Cardiac septum (tissue), 1 donor: ENCODE measurements at regions not wholly inside any gene's neighbourhood (a gene's known extent, or its start where the extent isn't known, plus 50 kb on each side); places are given as distances from the start of the nearest gene placed in this dataset.

Experiments
- DNase-seq: peaks from one replicate; pipeline ENCODE4 v3.0.0-alpha.2; 2020; ENCODE audit warnings: low spot score
- intact Hi-C: fragments of 100-400 bp; cut with DNase I; formaldehyde crosslinking; loops from one replicate; pipeline ENCODE4 v1.14.0; 2022
- donor health status: DM: no; HTN: no; CAD: no.

GRCh38 chr5:31052937-31053658, 140.4 kb upstream of the CDH6 start:
- DNase-seq, result no peak
- intact Hi-C loops, result no loop called here

- no peak for DNase-seq
- intact Hi-C loops, result no loop called here
Observed at GRCh38 chr5:31051316-31051715, 142.2 kb upstream of the CDH6 start.

- intact Hi-C loops, result no loop called here
- no peak for DNase-seq
Observed at GRCh38 chr5:31049936-31050704, 143.4 kb upstream of the CDH6 start.

GRCh38 chr5:31049461-31049860, 144.0 kb upstream of the CDH6 start:
- intact Hi-C loops, result no loop called here
- DNase-seq, result no peak

GRCh38 chr5:31048282-31049270, 144.9 kb upstream of the CDH6 start:
- DNase-seq, result no peak
- intact Hi-C loops, result no loop called here

GRCh38 chr5:31047621-31048020, 145.9 kb upstream of the CDH6 start:
- intact Hi-C loops, result no loop called here

GRCh38 chr5:31047007-31047406, 146.5 kb upstream of the CDH6 start:
- intact Hi-C loops, result no loop called here

More at GRCh38 chr5:31047621-31048020, 145.9 kb upstream of the CDH6 start:
- no peak for DNase-seq

GRCh38 chr5:31036411-31036810, 157.1 kb upstream of the CDH6 start:
- DNase-seq, result no peak
- intact Hi-C loops, result no loop called here

More at GRCh38 chr5:31047007-31047406, 146.5 kb upstream of the CDH6 start:
- DNase-seq, result no peak

GRCh38 chr5:31033295-31033694, 160.2 kb upstream of the CDH6 start:
- no peak for DNase-seq
- intact Hi-C loops, result no loop called here

- no peak for DNase-seq
Observed at GRCh38 chr5:31029925-31030324, 163.6 kb upstream of the CDH6 start.

GRCh38 chr5:31027721-31028120, 165.8 kb upstream of the CDH6 start:
- intact Hi-C loops, result no loop called here
- DNase-seq, result no peak

More at GRCh38 chr5:31029925-31030324, 163.6 kb upstream of the CDH6 start:
- intact Hi-C loops, result no loop called here

- DNase-seq, result no peak
- intact Hi-C loops, result no loop called here
Observed at GRCh38 chr5:31023105-31023504, 170.4 kb upstream of the CDH6 start.

- intact Hi-C loops, result no loop called here
- no peak for DNase-seq
Observed at GRCh38 chr5:31021181-31021624, 172.3 kb upstream of the CDH6 start.

GRCh38 chr5:31008231-31008630, 185.3 kb upstream of the CDH6 start:
- DNase-seq, result no peak
- intact Hi-C loops, result no loop called here

GRCh38 chr5:31007672-31008071, 185.8 kb upstream of the CDH6 start:
- intact Hi-C loops, result no loop called here
- no peak for DNase-seq

GRCh38 chr5:31000287-31000686, 193.2 kb upstream of the CDH6 start:
- no peak for DNase-seq
- intact Hi-C loops, result no loop called here

- no peak for DNase-seq
- intact Hi-C loops, result no loop called here
Observed at GRCh38 chr5:30997681-30998080, 195.8 kb upstream of the CDH6 start.

- DNase-seq, result no peak
- intact Hi-C loops, result no loop called here
Observed at GRCh38 chr5:30994902-30995301, 198.6 kb upstream of the CDH6 start.

GRCh38 chr5:30994176-30994575, 199.3 kb upstream of the CDH6 start:
- intact Hi-C loops, result no loop called here
- no peak for DNase-seq

- DNase-seq, result no peak
- intact Hi-C loops, result no loop called here
Observed at GRCh38 chr5:30991462-30991861, 202.0 kb upstream of the CDH6 start.
